ENCODE measurements at regions not wholly inside any gene's neighbourhood (a gene's known extent, or its start where the extent isn't known, plus 50 kb on each side); places are given as distances from the start of the nearest gene placed in this dataset.

- no peaks in the 10 kb centered on the region for H3K27me3 ChIP-seq (ENCODE audit: insufficient read depth, low read depth)
- TF ChIP-seq EZH2 (IDR thresholded peaks at IDR 0.05; ENCODE audit: low read depth) (no peak), CTCF (conservative IDR thresholded peaks at IDR 0.05) (no peak)
- H3K36me3 ChIP-seq (ENCODE audit: low read depth), result no peaks in the 10 kb centered on the region
- no peak overlapping the region for H3K4me2 ChIP-seq
- no peak overlapping the region for H2AFZ ChIP-seq
- H4K20me1 ChIP-seq (ENCODE audit: insufficient read depth), result no peaks in the 10 kb centered on the region
- peaks cover 17% of the 10 kb centered on the region for H3K4me1 ChIP-seq (replicated peaks; ENCODE audit: insufficient read depth)
- H3K27ac ChIP-seq, result no peak overlapping the region
- no peak for DNase-seq
- ChIA-PET CTCF (interaction anchor here (0.6 kb wide), 1 partner anchor 95 kb away, joined by 13 read pairs; no protein-coding TSS in a partner anchor), POLR2A (ENCODE audit: unreplicated experiment) (no interaction called here)
- H3K9me3 ChIP-seq (ENCODE audit: insufficient read depth, low read depth), result no peaks in the 10 kb centered on the region
- BruUV-seq (replicated peaks), result no TSS peak
- H3K9me2 ChIP-seq (ENCODE audit: insufficient read depth), result no peaks in the 10 kb centered on the region
- H3K4me3 ChIP-seq, result no peak overlapping the region
- intact Hi-C loops (cut with micrococcal nuclease; ENCODE audit: unreplicated experiment), result no loop called here
- H3F3A ChIP-seq (ENCODE audit: insufficient read depth, low read depth), result no peaks in the 10 kb centered on the region
- H3K79me2 ChIP-seq (ENCODE audit: low read depth), result no peaks in the 10 kb centered on the region
Measured at GRCh38 chr1:225707824-225708223, 54.9 kb upstream of the ENAH start.

- no peaks in the 10 kb centered on the region for H3K9me2 ChIP-seq (ENCODE audit: insufficient read depth)
- CTCF ChIA-PET, result interaction anchor here (0.5 kb wide), 1 partner anchor 52 kb away, joined by 3 read pairs; no protein-coding TSS in a partner anchor
Measured at GRCh38 chr1:225709101-225709500, 56.2 kb upstream of the ENAH start.

GRCh38 chr1:225710804-225711203 is 57.9 kb upstream of the ENAH start:
- no peaks in the 10 kb centered on the region for H3K27me3 ChIP-seq (ENCODE audit: insufficient read depth, low read depth)
- H3F3A ChIP-seq (ENCODE audit: insufficient read depth, low read depth), result no peaks in the 10 kb centered on the region
- TF ChIP-seq CTCF (conservative IDR thresholded peaks at IDR 0.05) (no peak), EZH2 (IDR thresholded peaks at IDR 0.05; ENCODE audit: low read depth) (no peak)
- CTCF ChIA-PET, result no interaction called here
- no peaks in the 10 kb centered on the region for H3K9me3 ChIP-seq (ENCODE audit: insufficient read depth, low read depth)
- no peaks in the 10 kb centered on the region for H4K20me1 ChIP-seq (ENCODE audit: insufficient read depth)
- H3K4me3 ChIP-seq, result no peak overlapping the region
- H3K79me2 ChIP-seq (ENCODE audit: low read depth), result no peaks in the 10 kb centered on the region
- H3K27ac ChIP-seq, result no peak overlapping the region
- POLR2A ChIA-PET (ENCODE audit: unreplicated experiment), result no interaction called here
- H3K36me3 ChIP-seq (ENCODE audit: low read depth), result no peaks in the 10 kb centered on the region
- intact Hi-C loops (cut with micrococcal nuclease; ENCODE audit: unreplicated experiment), result no loop called here
- DNase-seq, result peak in 1 of 2 experiments; percentile 20
- BruUV-seq (replicated peaks), result no TSS peak
- H3K4me1 ChIP-seq (replicated peaks; ENCODE audit: insufficient read depth), result peaks cover 17% of the 10 kb centered on the region
- H2AFZ ChIP-seq, result no peak overlapping the region
- no peaks in the 10 kb centered on the region for H3K9me2 ChIP-seq (ENCODE audit: insufficient read depth)
- H3K4me2 ChIP-seq, result no peak overlapping the region

More at GRCh38 chr1:225709101-225709500, 56.2 kb upstream of the ENAH start:
- POLR2A ChIA-PET (ENCODE audit: unreplicated experiment), result no interaction called here
- H2AFZ ChIP-seq, result no peak overlapping the region
- no peaks in the 10 kb centered on the region for H3K27me3 ChIP-seq (ENCODE audit: insufficient read depth, low read depth)
- BruUV-seq (replicated peaks), result no TSS peak
- no peaks in the 10 kb centered on the region for H3K9me3 ChIP-seq (ENCODE audit: insufficient read depth, low read depth)
- no peaks in the 10 kb centered on the region for H3K36me3 ChIP-seq (ENCODE audit: low read depth)
- no peak overlapping the region for H3K4me3 ChIP-seq
- H3F3A ChIP-seq (ENCODE audit: insufficient read depth, low read depth), result no peaks in the 10 kb centered on the region
- H3K4me1 ChIP-seq (replicated peaks; ENCODE audit: insufficient read depth), result peaks cover 17% of the 10 kb centered on the region
- TF ChIP-seq CTCF (conservative IDR thresholded peaks at IDR 0.05) (no peak), EZH2 (IDR thresholded peaks at IDR 0.05; ENCODE audit: low read depth) (no peak)
- no peak for DNase-seq
- H3K27ac ChIP-seq, result no peak overlapping the region
- no peak overlapping the region for H3K4me2 ChIP-seq
- H4K20me1 ChIP-seq (ENCODE audit: insufficient read depth), result no peaks in the 10 kb centered on the region
- intact Hi-C loops (cut with micrococcal nuclease; ENCODE audit: unreplicated experiment), result no loop called here
- no peaks in the 10 kb centered on the region for H3K79me2 ChIP-seq (ENCODE audit: low read depth)

Data from PC-9 (cell line).